HG03460 (cell line): ENCODE measurements at regions not wholly inside any gene's neighbourhood (a gene's known extent, or its start where the extent isn't known, plus 50 kb on each side); places are given as distances from the start of the nearest gene placed in this dataset.

Experiments used
- ATAC-seq: cut with Tn5 transposase; IDR thresholded peaks from one replicate; pipeline ENCODE4 v1.9.1; 2021; ENCODE audit not compliant: unreplicated experiment

DNA sequence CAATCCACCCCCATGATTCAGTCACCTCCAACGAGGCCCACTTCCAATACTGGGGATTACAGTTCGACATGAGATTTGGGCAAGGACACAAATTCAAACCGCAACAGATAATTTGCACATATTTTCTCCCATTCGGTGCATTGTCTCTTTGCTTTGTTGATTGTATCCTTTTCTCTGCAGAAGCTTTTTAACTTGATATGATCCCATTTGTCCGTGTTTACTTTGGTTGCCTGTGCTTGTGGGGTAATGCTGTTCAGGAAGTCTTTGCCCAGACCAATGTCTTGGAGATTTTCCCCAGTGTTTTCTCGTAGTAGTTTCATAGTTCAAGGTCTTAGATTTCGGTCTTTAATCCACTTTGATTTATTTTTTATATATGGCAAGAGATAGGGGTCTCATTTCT is 330.8 kb upstream of the SPRY2 start:
- ATAC-seq, result no peak

- no peak for ATAC-seq
Observed at GRCh38 chr13:80669112-80669511, 328.2 kb upstream of the SPRY2 start.

- ATAC-seq, result no peak
Observed at GRCh38 chr13:80668452-80668851, 327.5 kb upstream of the SPRY2 start.

DNA sequence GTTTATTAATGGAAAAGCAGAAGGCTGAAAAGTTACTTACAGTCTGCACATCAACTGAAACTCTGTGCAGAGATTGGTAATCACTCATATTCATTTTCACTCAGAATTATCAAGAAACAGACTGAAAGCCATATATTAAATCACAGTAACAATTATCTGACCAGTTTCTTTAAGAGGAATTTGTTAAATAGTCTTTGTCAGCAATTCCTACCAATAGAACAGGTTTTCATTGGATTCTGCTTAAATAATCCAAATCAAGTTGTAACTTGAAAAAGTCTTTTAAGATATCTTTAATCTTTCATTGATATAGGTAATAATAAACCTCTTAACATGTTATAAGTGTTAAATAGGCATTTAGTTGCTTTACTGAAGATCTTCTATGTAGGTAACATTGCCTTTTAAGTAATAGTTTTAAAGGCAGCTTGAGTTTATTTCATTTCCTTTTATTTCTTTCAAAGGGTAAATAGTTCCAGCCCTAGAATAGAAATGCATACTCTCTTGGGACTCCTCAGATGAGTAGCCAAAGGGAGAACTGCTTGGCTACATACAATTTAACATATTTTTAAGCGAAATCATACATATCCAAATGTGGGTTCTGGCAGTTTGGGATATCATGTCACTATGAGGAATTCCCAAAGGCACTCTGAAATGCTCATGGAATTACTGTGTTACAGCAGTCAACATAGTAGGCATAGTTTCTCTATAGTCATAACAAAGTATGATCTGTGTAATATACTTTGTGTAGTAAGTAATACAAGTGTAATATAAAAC is 326.0 kb upstream of the SPRY2 start:
- ATAC-seq, result no peak

- ATAC-seq, result no peak
Observed at GRCh38 chr13:80665792-80666333, 324.9 kb upstream of the SPRY2 start.

DNA sequence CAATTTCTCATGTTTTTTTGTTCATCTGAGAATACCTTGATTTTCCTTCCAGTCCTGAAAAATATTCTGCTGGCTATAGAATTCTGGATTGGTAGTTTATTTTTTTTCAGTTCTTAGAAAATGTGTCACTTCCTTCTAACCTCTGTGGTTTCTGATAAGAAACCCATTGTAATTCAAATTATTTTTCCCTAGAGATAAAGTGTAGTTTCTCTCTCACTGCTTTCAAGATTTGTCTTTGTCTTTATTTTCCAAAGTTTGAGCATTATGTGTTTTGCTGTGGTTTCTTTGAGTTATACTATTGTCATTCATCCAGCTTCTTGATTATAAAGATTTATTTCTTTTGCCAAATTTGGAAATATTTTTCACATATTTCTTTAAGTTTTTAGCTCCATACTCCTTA is 324.0 kb upstream of the SPRY2 start:
- ATAC-seq, result no peak

GRCh38 chr13:80663788-80664187 is 322.9 kb upstream of the SPRY2 start:
- ATAC-seq, result no peak

- ATAC-seq, result no peak
Observed at GRCh38 chr13:80658705-80659104, 317.8 kb upstream of the SPRY2 start.

DNA sequence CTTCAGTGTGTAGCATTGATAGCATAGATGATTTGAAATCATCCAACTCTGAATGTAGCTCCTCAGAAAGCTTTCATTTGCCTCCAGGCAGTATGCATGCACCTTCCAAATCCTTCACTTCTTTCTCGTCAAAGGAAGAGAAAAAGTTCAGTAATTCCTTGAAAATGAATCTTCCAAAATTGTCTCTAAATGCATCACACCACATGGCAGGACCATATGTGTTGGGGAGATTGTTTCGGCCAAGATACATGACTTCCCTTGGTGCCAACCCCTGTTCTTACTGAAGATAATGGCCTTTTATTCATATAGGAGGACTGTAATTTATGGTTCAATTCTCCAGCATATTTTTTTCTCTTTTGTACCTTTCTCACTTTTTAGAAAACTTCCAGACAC is 315.6 kb upstream of the SPRY2 start:
- ATAC-seq, result no peak

GRCh38 chr13:80655778-80656511 is 315.0 kb upstream of the SPRY2 start:
- ATAC-seq, result no peak

- ATAC-seq, result no peak
Observed at GRCh38 chr13:80654638-80655249, 313.8 kb upstream of the SPRY2 start.

DNA sequence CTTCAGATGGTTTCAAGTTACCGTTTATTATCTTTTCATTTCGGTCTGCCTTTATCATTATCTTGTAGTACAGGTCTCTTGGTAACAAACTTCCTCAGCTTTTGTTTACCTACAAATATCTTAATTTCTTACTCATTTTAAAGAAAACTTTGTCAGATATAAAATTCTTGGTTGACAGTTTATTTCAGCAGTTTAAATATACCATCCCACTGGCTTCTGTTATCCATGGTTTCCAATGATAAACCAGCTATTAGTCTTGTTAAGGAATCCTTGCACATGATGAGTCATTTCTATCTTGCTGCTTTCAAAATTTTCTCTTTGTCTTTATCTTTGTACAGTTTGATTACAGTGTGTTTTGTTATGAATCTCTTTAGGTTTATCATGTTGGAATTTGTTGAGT is 308.3 kb upstream of the SPRY2 start:
- ATAC-seq, result no peak

DNA sequence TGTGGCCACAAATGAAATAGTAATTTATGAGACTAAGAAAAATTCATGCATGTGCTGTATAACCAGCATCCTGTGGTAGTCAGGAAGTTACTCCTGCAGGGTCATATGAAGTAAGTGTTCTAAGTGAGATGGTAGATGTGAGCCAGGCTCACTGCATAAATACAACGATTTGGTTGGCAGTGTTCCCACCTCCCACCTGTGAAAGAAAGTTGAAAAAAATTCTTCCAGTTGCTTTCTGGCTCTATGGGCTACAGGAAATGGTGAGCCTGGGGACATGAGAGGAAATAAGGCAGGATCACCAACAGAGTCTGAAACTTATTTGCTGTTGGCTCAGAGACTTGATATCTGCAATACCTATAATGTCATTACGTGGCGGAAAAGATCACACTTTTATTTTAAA is 301.7 kb upstream of the SPRY2 start:
- no peak for ATAC-seq

DNA sequence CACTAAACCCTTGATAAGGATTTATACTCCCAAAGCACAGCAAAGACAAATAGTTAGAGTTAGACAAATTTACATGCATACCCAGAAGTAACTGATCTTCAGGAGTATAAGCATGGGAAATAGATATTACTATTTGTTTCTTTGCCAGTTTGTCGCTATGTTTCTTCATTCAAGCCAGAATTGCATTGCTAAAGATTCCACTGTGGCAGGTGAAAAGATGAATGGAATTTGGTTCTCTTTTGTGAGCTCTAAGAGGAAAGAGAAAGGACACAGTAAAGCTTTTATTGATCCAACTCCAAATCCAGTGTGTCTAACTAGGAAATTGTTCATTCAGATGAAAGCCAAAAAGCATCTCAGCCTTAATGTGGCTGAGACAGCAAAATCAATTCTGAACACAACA is 292.3 kb upstream of the SPRY2 start:
- no peak for ATAC-seq

DNA sequence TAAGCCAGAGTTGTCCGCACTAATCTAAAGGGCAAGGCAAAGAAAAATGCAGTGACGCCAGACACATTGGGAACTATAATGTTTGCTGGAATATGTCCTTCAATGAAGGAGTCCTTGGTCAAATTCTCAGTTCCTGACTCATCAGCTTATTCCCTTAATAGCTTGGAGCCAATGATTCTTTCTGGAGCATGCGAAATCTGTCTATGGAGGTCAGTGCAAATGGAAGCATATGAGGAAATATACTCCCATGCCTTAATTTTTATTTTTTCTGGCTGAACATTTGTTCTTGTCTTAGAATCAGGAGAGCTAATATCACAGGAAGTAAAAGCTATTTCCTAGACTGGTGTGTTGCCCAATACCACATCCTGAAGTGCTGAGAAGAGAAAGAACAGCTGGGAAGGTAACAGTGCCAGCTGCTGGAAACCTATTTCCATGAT is 289.8 kb upstream of the SPRY2 start:
- no peak for ATAC-seq

DNA sequence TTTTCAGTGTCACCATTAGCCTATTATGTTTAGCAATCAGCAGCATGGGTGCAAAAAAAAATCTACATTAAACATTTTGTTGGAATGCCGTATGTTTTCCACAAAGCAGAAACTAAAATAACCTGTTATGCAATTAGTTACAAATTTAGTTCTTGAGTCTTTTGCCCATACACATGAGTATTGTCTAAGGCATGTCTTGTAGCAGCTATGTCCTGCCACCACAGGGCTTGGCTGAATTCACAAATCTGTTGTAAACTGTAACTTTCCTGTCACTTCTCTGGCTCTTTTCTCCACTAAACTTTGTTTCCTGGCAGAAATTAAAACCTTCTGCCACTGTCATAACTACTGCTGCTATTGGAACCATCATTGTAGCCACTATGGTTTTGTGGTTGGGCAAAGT is 277.9 kb upstream of the SPRY2 start:
- ATAC-seq, result no peak

- no peak for ATAC-seq
Observed at GRCh38 chr13:80612804-80613203, 271.9 kb upstream of the SPRY2 start.

- no peak for ATAC-seq
Observed at GRCh38 chr13:80611310-80611709, 270.4 kb upstream of the SPRY2 start.

DNA sequence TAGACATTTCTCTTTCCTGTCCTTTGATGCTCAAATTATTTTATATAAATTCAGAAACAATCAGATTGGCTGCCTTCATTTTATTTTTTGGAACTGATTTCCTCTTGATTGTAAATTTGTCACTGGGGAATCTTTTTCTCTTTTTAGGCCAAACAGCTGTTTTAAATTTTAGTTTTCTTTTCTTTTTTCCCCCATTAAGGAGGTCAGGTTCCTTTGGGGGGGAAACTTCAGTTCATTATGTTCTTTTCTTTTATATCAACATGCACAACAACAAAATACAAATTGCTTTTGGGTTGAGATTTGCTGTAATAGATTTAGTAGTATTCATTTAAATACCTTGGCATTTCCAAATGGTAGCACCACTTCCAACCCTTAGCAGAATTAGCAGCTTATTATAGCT is 264.8 kb upstream of the SPRY2 start:
- ATAC-seq, result no peak

DNA sequence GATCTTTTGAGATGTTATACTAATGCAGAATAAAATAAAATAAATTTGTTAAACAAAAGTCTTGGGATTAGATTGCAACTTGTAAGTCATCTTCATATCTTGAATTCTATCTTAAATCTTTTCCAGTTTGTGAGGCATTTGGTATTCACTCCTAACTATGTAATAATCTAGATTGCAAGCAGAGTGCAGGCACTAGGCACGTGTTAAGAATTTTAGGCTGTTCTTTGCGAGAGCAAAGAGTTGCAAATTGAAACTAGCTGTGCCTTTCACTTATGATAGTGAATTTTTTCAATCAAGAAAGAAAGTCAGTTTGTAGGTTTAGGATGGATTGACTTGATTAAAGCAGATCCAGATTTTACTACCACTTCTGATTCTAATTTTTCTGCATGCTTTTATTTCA is 264.1 kb upstream of the SPRY2 start:
- ATAC-seq, result no peak

DNA sequence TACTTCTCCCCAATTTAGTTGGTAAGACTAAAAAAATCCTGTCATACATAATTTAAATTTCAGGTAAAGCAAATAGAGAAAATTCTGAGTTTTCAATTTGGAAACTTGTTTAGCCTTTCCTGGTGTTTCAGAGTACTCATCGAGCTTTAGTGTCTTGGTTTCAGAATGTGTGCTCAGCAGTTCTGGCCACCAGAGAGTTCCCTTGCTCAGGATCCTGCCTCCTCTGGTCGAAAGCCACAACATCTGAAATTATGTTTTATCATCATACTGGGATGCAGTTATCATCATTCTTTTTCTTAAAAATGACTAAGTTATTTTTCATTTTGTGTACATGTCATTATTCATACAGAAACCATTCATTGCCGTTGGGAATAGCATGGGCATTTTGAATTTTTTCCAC is 263.2 kb upstream of the SPRY2 start:
- ATAC-seq, result no peak

DNA sequence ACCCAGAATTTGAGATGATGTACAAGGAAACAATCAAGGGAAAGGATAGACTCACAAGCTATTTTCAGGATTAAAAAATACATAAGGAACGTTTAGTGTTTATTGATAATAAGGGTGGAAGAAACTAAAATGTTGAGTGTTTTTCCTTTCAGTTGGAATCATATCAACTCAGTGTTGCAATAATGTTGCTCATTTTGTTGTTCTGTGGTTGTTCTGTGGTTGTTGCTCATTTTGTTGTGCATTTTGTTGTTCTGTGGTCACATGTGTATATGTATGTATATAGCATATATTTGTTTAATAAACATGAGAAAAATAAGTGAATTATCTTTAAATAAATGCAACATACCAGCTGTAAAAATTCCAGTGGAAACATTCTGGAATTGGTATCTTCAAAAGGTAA is 262.4 kb upstream of the SPRY2 start:
- no peak for ATAC-seq
